ENCODE measurements at regions not wholly inside any gene's neighbourhood (a gene's known extent, or its start where the extent isn't known, plus 50 kb on each side); places are given as distances from the start of the nearest gene placed in this dataset.

DNA sequence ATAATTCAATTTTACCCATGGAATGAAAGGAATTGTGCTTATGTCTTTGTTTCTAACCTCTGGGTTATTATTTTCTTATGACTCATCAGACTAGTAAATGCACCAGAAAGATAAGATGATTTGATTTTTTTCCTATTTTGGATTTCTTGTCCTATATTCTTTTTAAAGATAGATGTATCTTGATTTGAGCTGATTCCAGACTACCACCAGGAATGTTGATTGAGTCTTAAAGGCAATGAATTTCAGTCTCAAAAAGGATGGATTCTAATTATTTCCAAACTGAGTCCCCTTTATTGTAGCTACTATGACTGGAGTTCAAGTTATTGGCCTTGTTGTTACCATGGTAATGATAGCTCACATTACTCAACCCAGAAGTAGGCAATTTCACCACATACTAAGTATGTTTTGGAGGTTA lies 95.8 kb upstream of the RGS4 start:
- TF ChIP-seq, protein P1, sequence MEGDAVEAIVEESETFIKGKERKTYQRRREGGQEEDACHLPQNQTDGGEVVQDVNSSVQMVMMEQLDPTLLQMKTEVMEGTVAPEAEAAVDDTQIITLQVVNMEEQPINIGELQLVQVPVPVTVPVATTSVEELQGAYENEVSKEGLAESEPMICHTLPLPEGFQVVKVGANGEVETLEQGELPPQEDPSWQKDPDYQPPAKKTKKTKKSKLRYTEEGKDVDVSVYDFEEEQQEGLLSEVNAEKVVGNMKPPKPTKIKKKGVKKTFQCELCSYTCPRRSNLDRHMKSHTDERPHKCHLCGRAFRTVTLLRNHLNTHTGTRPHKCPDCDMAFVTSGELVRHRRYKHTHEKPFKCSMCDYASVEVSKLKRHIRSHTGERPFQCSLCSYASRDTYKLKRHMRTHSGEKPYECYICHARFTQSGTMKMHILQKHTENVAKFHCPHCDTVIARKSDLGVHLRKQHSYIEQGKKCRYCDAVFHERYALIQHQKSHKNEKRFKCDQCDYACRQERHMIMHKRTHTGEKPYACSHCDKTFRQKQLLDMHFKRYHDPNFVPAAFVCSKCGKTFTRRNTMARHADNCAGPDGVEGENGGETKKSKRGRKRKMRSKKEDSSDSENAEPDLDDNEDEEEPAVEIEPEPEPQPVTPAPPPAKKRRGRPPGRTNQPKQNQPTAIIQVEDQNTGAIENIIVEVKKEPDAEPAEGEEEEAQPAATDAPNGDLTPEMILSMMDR (conservative IDR thresholded peaks at IDR 0.05), result no peak
- H3K27me3 Mint-ChIP-seq (ENCODE audit: insufficient read depth), result no peaks in the 10 kb centered on the region
- no peak overlapping the region for H3K27ac ChIP-seq (ENCODE audit: low read depth, low read length)
- H3K4me1 ChIP-seq (ENCODE audit: control insufficient read depth, insufficient read depth, low read length), result no peaks in the 10 kb centered on the region
- H3K4me1 Mint-ChIP-seq, result no peaks in the 10 kb centered on the region
- H3K36me3 ChIP-seq (ENCODE audit: control insufficient read depth, insufficient read depth, low read length), result no peaks in the 10 kb centered on the region
- H3K4me3 Mint-ChIP-seq, result no peak overlapping the region
- no peaks in the 10 kb centered on the region for H3K9me3 ChIP-seq (ENCODE audit: control insufficient read depth, low read length)
- H3K4me3 ChIP-seq (ENCODE audit: low read length), result no peak overlapping the region
- H3K27ac Mint-ChIP-seq, result no peak overlapping the region
- H3K9ac ChIP-seq (ENCODE audit: extremely low read depth, low read length, poor library complexity, severe bottlenecking), result no peak overlapping the region
- H3K27me3 ChIP-seq (ENCODE audit: control insufficient read depth, insufficient read depth, low read length, poor library complexity, severe bottlenecking), result no peaks in the 10 kb centered on the region
- H3K36me3 Mint-ChIP-seq (ENCODE audit: low read depth), result no peaks in the 10 kb centered on the region
- no peaks in the 10 kb centered on the region for H3K9me3 Mint-ChIP-seq
- DNase-seq, result no peak

DNA sequence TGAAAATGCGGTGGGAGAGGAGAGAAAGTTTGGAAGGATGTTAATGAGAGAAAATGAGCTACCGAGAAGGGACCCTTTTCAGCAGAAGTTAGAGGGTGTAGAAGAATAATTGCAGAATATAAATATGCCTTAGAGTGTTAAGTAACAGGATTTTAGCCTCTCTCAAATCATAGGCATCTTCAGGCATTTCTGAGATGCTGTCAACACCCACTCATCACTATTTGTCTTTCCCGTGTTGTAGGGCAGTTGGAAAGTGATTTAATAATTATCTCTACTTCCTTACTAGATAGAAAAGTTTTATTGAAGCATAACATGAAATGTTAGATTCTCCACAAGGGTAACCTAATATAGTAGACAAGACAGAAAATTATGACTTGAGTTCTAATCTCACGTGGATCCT lies 96.4 kb upstream of the RGS4 start:
- DNase-seq, result no peak
- no peak overlapping the region for H3K9ac ChIP-seq (ENCODE audit: extremely low read depth, low read length, poor library complexity, severe bottlenecking)
- Mint-ChIP-seq H3K4me3 (no peak overlapping the region), H3K27ac (no peak overlapping the region), H3K9me3 (no peaks in the 10 kb centered on the region), H3K4me1 (no peaks in the 10 kb centered on the region), H3K36me3 (ENCODE audit: low read depth) (no peaks in the 10 kb centered on the region), H3K27me3 (ENCODE audit: insufficient read depth) (no peaks in the 10 kb centered on the region)
- TF ChIP-seq, protein P1 (conservative IDR thresholded peaks at IDR 0.05), result no peak
- H3K9me3 ChIP-seq (ENCODE audit: control insufficient read depth, low read length), result no peaks in the 10 kb centered on the region
- no peaks in the 10 kb centered on the region for H3K27me3 ChIP-seq (ENCODE audit: control insufficient read depth, insufficient read depth, low read length, poor library complexity, severe bottlenecking)
- H3K4me1 ChIP-seq (ENCODE audit: control insufficient read depth, insufficient read depth, low read length), result no peaks in the 10 kb centered on the region
- 92 to 100% methylated on average over 2 to 3 of the region's 4 CpGs for WGBS, 2 experiments (ENCODE audit: insufficient coverage in 1 of 2, insufficient read length in 1 of 2)
- no peak overlapping the region for H3K27ac ChIP-seq (ENCODE audit: low read depth, low read length)
- H3K36me3 ChIP-seq (ENCODE audit: control insufficient read depth, insufficient read depth, low read length), result no peaks in the 10 kb centered on the region
- H3K4me3 ChIP-seq (ENCODE audit: low read length), result no peak overlapping the region

DNA sequence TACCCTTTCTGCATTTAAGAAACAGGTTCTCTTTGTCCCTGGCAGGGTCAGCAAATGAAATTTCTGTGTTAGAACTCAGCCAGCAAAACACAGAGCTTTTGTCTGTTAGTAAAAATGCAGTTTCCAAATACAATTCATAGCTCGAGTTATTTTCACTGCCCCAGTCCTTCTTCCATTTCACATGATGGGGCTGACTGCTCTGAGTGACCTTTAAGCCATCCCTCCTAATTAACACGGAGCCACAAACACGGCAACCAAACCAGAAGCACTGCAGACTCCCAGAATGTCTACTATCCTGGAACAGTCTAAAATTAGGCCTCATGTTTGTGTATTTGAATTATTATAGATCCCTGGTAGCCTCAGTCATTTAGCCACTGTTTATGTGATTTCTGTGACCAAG lies 99.1 kb upstream of the RGS4 start:
- Mint-ChIP-seq H3K27ac (no peak overlapping the region), H3K9me3 (no peaks in the 10 kb centered on the region), H3K4me1 (no peaks in the 10 kb centered on the region), H3K4me3 (no peak overlapping the region), H3K27me3 (ENCODE audit: insufficient read depth) (no peaks in the 10 kb centered on the region), H3K36me3 (ENCODE audit: low read depth) (no peaks in the 10 kb centered on the region)
- H3K9me3 ChIP-seq (ENCODE audit: control insufficient read depth, low read length), result no peaks in the 10 kb centered on the region
- no peak overlapping the region for H3K9ac ChIP-seq (ENCODE audit: extremely low read depth, low read length, poor library complexity, severe bottlenecking)
- H3K4me1 ChIP-seq (ENCODE audit: control insufficient read depth, insufficient read depth, low read length), result no peaks in the 10 kb centered on the region
- TF ChIP-seq, protein P1 (conservative IDR thresholded peaks at IDR 0.05), result no peak
- no peaks in the 10 kb centered on the region for H3K27me3 ChIP-seq (ENCODE audit: control insufficient read depth, insufficient read depth, low read length, poor library complexity, severe bottlenecking)
- H3K36me3 ChIP-seq (ENCODE audit: control insufficient read depth, insufficient read depth, low read length), result no peaks in the 10 kb centered on the region
- no peak overlapping the region for H3K4me3 ChIP-seq (ENCODE audit: low read length)
- 85 to 95% methylated on average over 3 of the region's 3 CpGs for WGBS, 2 experiments (ENCODE audit: insufficient coverage in 1 of 2, insufficient read length in 1 of 2)
- H3K27ac ChIP-seq (ENCODE audit: low read depth, low read length), result no peak overlapping the region
- DNase-seq, result no peak

Data from endodermal cell (in vitro differentiated cells).